CD14-positive monocyte (primary cell): ENCODE measurements at regions not wholly inside any gene's neighbourhood (a gene's known extent, or its start where the extent isn't known, plus 50 kb on each side); places are given as distances from the start of the nearest gene placed in this dataset.

Experiments used
- DNase-seq, 3 donors: peaks; one replicate each; pipeline ENCODE4 v3.0.0-alpha.2; 2011 to 2022
- H2AFZ ChIP-seq: 2 replicates; pipeline ENCODE4 v1.6.0; 2012; ENCODE audit warnings: mild to moderate bottlenecking, low read depth, low read length, inconsistent platforms; ENCODE audit not compliant: insufficient read depth, poor library complexity, severe bottlenecking
- H3K27ac ChIP-seq, 2 donors: 1 replicate in 1 of 2; 2 replicates in 1 of 2; pipeline ENCODE4 v1.5.1; 2012 to 2013; ENCODE audit warnings: low read length in 2 of 2, control low read depth in 1 of 2, inconsistent platforms in 1 of 2, low read depth in 1 of 2, mild to moderate bottlenecking in 1 of 2
- H3K27me3 ChIP-seq, 2 donors: one replicate each; pipeline versions ENCODE4 v1.6.0 to v1.6.1; 2011 to 2013; ENCODE audit warnings: low read length in 2 of 2; ENCODE audit not compliant: control insufficient read depth in 2 of 2, insufficient read depth in 2 of 2
- H3K36me3 ChIP-seq, 2 donors: replicated peaks in 1 of 2; 1 replicate in 1 of 2; 2 replicates in 1 of 2; pipeline versions ENCODE4 v1.5.1 to v1.6.1; 2012 to 2013; ENCODE audit warnings: low read length in 2 of 2, control low read depth in 1 of 2, inconsistent platforms in 1 of 2, mild to moderate bottlenecking in 1 of 2; ENCODE audit not compliant: insufficient read depth in 2 of 2, control insufficient read depth in 1 of 2
- H3K4me1 ChIP-seq, 2 donors: 1 replicate in 1 of 2; 2 replicates in 1 of 2; pipeline versions ENCODE4 v1.5.1 to v1.6.1; 2012 to 2013; ENCODE audit warnings: low read length in 2 of 2, control low read depth in 1 of 2, inconsistent platforms in 1 of 2, mild to moderate bottlenecking in 1 of 2, moderate library complexity in 1 of 2; ENCODE audit not compliant: insufficient read depth in 2 of 2, control insufficient read depth in 1 of 2
- H3K4me2 ChIP-seq: replicated peaks from 2 replicates; pipeline ENCODE3; 2012; ENCODE audit warnings: low read length, moderate library complexity, mild to moderate bottlenecking; ENCODE audit not compliant: poor library complexity, severe bottlenecking; ENCODE audit errors: extremely low read depth
- H3K4me3 ChIP-seq, 3 experiments: fragments of 200-600 bp in 1 of 3; sonication (generic) in 1 of 3; replicated peaks in 1 of 3; 1 replicate in 2 of 3; 2 replicates in 1 of 3; pipeline ENCODE4 v1.5.1; 2011 to 2013; ENCODE audit warnings: low read length in 3 of 3, mild to moderate bottlenecking in 3 of 3, control low read depth in 2 of 3, low read depth in 2 of 3, inconsistent platforms in 1 of 3, moderate library complexity in 1 of 3
- H3K79me2 ChIP-seq: 2 replicates; pipeline ENCODE4 v1.6.0; 2012; ENCODE audit warnings: mild to moderate bottlenecking, control low read depth, inconsistent platforms, low read length, moderate library complexity; ENCODE audit not compliant: insufficient read depth
- H3K9ac ChIP-seq: 2 replicates; pipeline ENCODE4 v1.6.0; 2017; ENCODE audit warnings: low read length, mild to moderate bottlenecking; ENCODE audit not compliant: insufficient read depth, poor library complexity, severe bottlenecking
- H3K9me3 ChIP-seq, 2 donors: replicated peaks in 1 of 2; 1 replicate in 1 of 2; 2 replicates in 1 of 2; pipeline versions ENCODE4 v1.5.1 to v1.6.1; 2012 to 2013; ENCODE audit warnings: low read length in 2 of 2, control low read depth in 1 of 2; ENCODE audit not compliant: control insufficient read depth in 1 of 2, insufficient read depth in 1 of 2
- H4K20me1 ChIP-seq: 2 replicates; pipeline ENCODE4 v1.6.0; 2012; ENCODE audit warnings: mild to moderate bottlenecking, low read length, control low read depth, moderate library complexity; ENCODE audit not compliant: insufficient read depth
- H3K27ac Mint-ChIP-seq, 7 donors: one replicate each; pipeline ENCODE4 v1.8.0; 2020; ENCODE audit warnings: mild to moderate bottlenecking in 7 of 7, mixed read lengths in 7 of 7, moderate library complexity in 6 of 7, inconsistent platforms in 2 of 7
- H3K27me3 Mint-ChIP-seq, 3 donors: one replicate each; pipeline ENCODE4 v1.8.0; 2021 to 2022; ENCODE audit warnings: low read depth in 3 of 3, mild to moderate bottlenecking in 3 of 3, mixed read lengths in 3 of 3, moderate library complexity in 3 of 3, inconsistent platforms in 1 of 3
- H3K36me3 Mint-ChIP-seq, 2 donors: one replicate each; pipeline ENCODE4 v1.8.0; 2020; ENCODE audit warnings: mixed read lengths in 2 of 2, inconsistent platforms in 1 of 2, mild to moderate bottlenecking in 1 of 2
- H3K4me1 Mint-ChIP-seq: one replicate; pipeline ENCODE4 v1.8.0; 2020; ENCODE audit warnings: mild to moderate bottlenecking, mixed read lengths
- H3K4me3 Mint-ChIP-seq, 2 donors: one replicate each; pipeline ENCODE4 v1.8.0; 2020; ENCODE audit warnings: mild to moderate bottlenecking in 2 of 2, mixed read lengths in 2 of 2, moderate library complexity in 1 of 2
- H3K9me3 Mint-ChIP-seq, 7 donors: one replicate each; pipeline ENCODE4 v1.8.0; 2020 to 2022; ENCODE audit warnings: mixed read lengths in 7 of 7, mild to moderate bottlenecking in 6 of 7, moderate library complexity in 6 of 7, inconsistent platforms in 2 of 7
- CTCF ChIP-seq: fragments of 200-600 bp; IDR thresholded peaks from one replicate; pipeline ENCODE4 v1.8.0; 2022; ENCODE audit warnings: antibody characterized with exemption, mild to moderate bottlenecking
- WGBS: methylation state at CpG from one replicate; pipeline ENCODE4 v1.1.5; 2013; ENCODE audit warnings: missing lambda C conversion rate; ENCODE audit not compliant: insufficient coverage; 5-methylcytosine and 5-hydroxymethylcytosine counted together
- intact Hi-C, 2 donors: fragments of 100-400 bp; cut with micrococcal nuclease; formaldehyde crosslinking; loops; one replicate each; pipeline versions ENCODE4 v1.15.0 to v1.15.1; 2023

- no CpG with 5 or more reads among the region's 2 CpGs for WGBS
- DNase-seq = no peak
- Histone ChIP-seq H3K27ac (no peak overlapping the region), H2AFZ (no peak overlapping the region), H3K4me1 (peaks cover 3 to 10% of the 10 kb centered on the region in 2 donors), H3K27me3 (no peaks in the 10 kb centered on the region), H3K4me2 (no peak overlapping the region), H3K79me2 (no peaks in the 10 kb centered on the region), H3K4me3 (no peak overlapping the region), H3K36me3 (no peaks in the 10 kb centered on the region), H3K9ac (no peak overlapping the region), H4K20me1 (no peaks in the 10 kb centered on the region), H3K9me3 (peaks cover 7 to 9% of the 10 kb centered on the region in 2 donors)
- no peak for TF ChIP-seq CTCF
- no peak overlapping the region for H3K4me3 Mint-ChIP-seq
- no peaks in the 10 kb centered on the region for H3K36me3 Mint-ChIP-seq
- intact Hi-C loops = no loop called here
- H3K9me3 Mint-ChIP-seq = peaks cover 13 to 33% (median 23%) of the 10 kb centered on the region in 7 donors
- H3K27ac Mint-ChIP-seq = no peak overlapping the region
- H3K27me3 Mint-ChIP-seq = peaks cover 0 to 6% (median 5%) of the 10 kb centered on the region in 3 donors
- peaks cover 7% of the 10 kb centered on the region for H3K4me1 Mint-ChIP-seq
Measured at GRCh38 chr9:75810063-75810462, 80.4 kb upstream of the PCSK5 start.

GRCh38 chr9:75811692-75812091 is 78.8 kb upstream of the PCSK5 start:
- peaks cover 7% of the 10 kb centered on the region for H3K4me1 Mint-ChIP-seq
- H3K27me3 Mint-ChIP-seq = peaks cover 0 to 5% (median 5%) of the 10 kb centered on the region in 3 donors
- intact Hi-C loops = no loop called here
- DNase-seq = no peak
- Histone ChIP-seq H2AFZ (no peak overlapping the region), H3K27ac (no peak overlapping the region), H4K20me1 (no peaks in the 10 kb centered on the region), H3K9me3 (peaks cover 7 to 10% of the 10 kb centered on the region in 2 donors), H3K9ac (no peak overlapping the region), H3K4me2 (no peak overlapping the region), H3K79me2 (no peaks in the 10 kb centered on the region), H3K27me3 (no peaks in the 10 kb centered on the region), H3K36me3 (no peaks in the 10 kb centered on the region), H3K4me1 (peaks cover 3 to 10% of the 10 kb centered on the region in 2 donors), H3K4me3 (no peak overlapping the region)
- H3K36me3 Mint-ChIP-seq = no peaks in the 10 kb centered on the region
- no peak for TF ChIP-seq CTCF
- H3K9me3 Mint-ChIP-seq = peaks cover 15 to 39% (median 24%) of the 10 kb centered on the region in 7 donors
- no peak overlapping the region for H3K27ac Mint-ChIP-seq
- H3K4me3 Mint-ChIP-seq = no peak overlapping the region
